CD8-positive, alpha-beta memory T cell (primary cell): ENCODE measurements at regions not wholly inside any gene's neighbourhood (a gene's known extent, or its start where the extent isn't known, plus 50 kb on each side); places are given as distances from the start of the nearest gene placed in this dataset.

Experiments used
- CTCF ChIA-PET: fragments of 350-600 bp; sonication (Branson Sonifier 250); formaldehyde crosslinking; loops from one replicate; lab custom pipeline; 2021; ENCODE audit warnings: antibody characterized with exemption; lab: Charles Lee
- POLR2A ChIA-PET: fragments of 350-600 bp; sonication (Branson Sonifier 250); formaldehyde crosslinking; loops from one replicate; lab custom pipeline; 2021; ENCODE audit warnings: antibody characterized with exemption; lab: Charles Lee
- DNase-seq, 5 donors: peaks; one replicate each; pipeline versions ENCODE4 v3.0.0 to v3.0.0-alpha.2; 2020 to 2022; ENCODE audit warnings: mixed read lengths in 1 of 5
- H3K27ac ChIP-seq: one replicate; pipeline ENCODE4 v1.7.0; 2013; ENCODE audit warnings: low read depth, mild to moderate bottlenecking, low read length, moderate library complexity
- H3K27me3 ChIP-seq: 2 replicates; pipeline ENCODE4 v1.7.0; 2013; ENCODE audit warnings: low read length, mild to moderate bottlenecking; ENCODE audit not compliant: insufficient read depth, poor library complexity, severe bottlenecking
- H3K36me3 ChIP-seq: 2 replicates; pipeline ENCODE4 v1.7.0; 2013; ENCODE audit warnings: mild to moderate bottlenecking, low read length, moderate library complexity; ENCODE audit not compliant: insufficient read depth
- H3K4me1 ChIP-seq: 2 replicates; pipeline ENCODE4 v1.7.0; 2013; ENCODE audit warnings: mild to moderate bottlenecking, low read length, moderate library complexity; ENCODE audit not compliant: insufficient read depth
- H3K4me3 ChIP-seq: 2 replicates; pipeline ENCODE4 v1.7.0; 2013; ENCODE audit warnings: mild to moderate bottlenecking, low read length
- H3K9me3 ChIP-seq: 2 replicates; pipeline ENCODE4 v1.7.0; 2013; ENCODE audit warnings: mild to moderate bottlenecking, low read length
- H3K27ac Mint-ChIP-seq, 8 donors: one replicate each; pipeline ENCODE4 v1.8.0; 2020 to 2021; ENCODE audit warnings: mixed read lengths in 8 of 8, mild to moderate bottlenecking in 6 of 8, inconsistent platforms in 3 of 8, moderate library complexity in 3 of 8
- H3K27me3 Mint-ChIP-seq, 2 donors: one replicate each; pipeline ENCODE4 v1.8.0; 2020 to 2021; ENCODE audit warnings: mixed read lengths in 2 of 2, mild to moderate bottlenecking in 1 of 2, moderate library complexity in 1 of 2
- H3K36me3 Mint-ChIP-seq, 3 donors: one replicate each; pipeline ENCODE4 v1.8.0; 2020 to 2021; ENCODE audit warnings: mixed read lengths in 3 of 3, inconsistent platforms in 1 of 3, mild to moderate bottlenecking in 1 of 3
- H3K4me1 Mint-ChIP-seq, 3 donors: one replicate each; pipeline ENCODE4 v1.8.0; 2020 to 2021; ENCODE audit warnings: mixed read lengths in 3 of 3, inconsistent platforms in 1 of 3, mild to moderate bottlenecking in 1 of 3
- H3K4me3 Mint-ChIP-seq, 7 donors: one replicate each; pipeline ENCODE4 v1.8.0; 2020 to 2021; ENCODE audit warnings: mixed read lengths in 7 of 7, mild to moderate bottlenecking in 6 of 7, moderate library complexity in 4 of 7, inconsistent platforms in 2 of 7
- H3K9me3 Mint-ChIP-seq, 5 donors: one replicate each; pipeline ENCODE4 v1.8.0; 2020 to 2022; ENCODE audit warnings: mixed read lengths in 5 of 5, mild to moderate bottlenecking in 3 of 5, moderate library complexity in 2 of 5, inconsistent platforms in 1 of 5

- no peak overlapping the region for H3K27ac ChIP-seq
- no peak overlapping the region for H3K4me3 ChIP-seq
- no peaks in the 10 kb centered on the region for H3K36me3 Mint-ChIP-seq
- H3K4me3 Mint-ChIP-seq, result no peak overlapping the region
- H3K9me3 ChIP-seq, result no peaks in the 10 kb centered on the region
- H3K4me1 Mint-ChIP-seq, result no peaks in the 10 kb centered on the region
- H3K4me1 ChIP-seq, result no peaks in the 10 kb centered on the region
- H3K27me3 Mint-ChIP-seq, result peaks cover 12 to 40% of the 10 kb centered on the region in 2 donors
- CTCF ChIA-PET, result no interaction called here
- no peaks in the 10 kb centered on the region for H3K36me3 ChIP-seq
- DNase-seq, result no peak
- peaks cover 0 to 4% (median 0%) of the 10 kb centered on the region in 5 donors for H3K9me3 Mint-ChIP-seq
- H3K27ac Mint-ChIP-seq, result no peak overlapping the region
- POLR2A ChIA-PET, result no interaction called here
- H3K27me3 ChIP-seq, result no peaks in the 10 kb centered on the region
Measured at GRCh38 chr14:76641541-76641940, 119.7 kb upstream of the VASH1 start.

- Histone ChIP-seq H3K36me3 (no peaks in the 10 kb centered on the region), H3K27me3 (no peaks in the 10 kb centered on the region), H3K27ac (no peak overlapping the region), H3K9me3 (no peaks in the 10 kb centered on the region), H3K4me1 (no peaks in the 10 kb centered on the region), H3K4me3 (no peak overlapping the region)
- no peak for DNase-seq
- ChIA-PET CTCF (no interaction called here), POLR2A (no interaction called here)
- Mint-ChIP-seq H3K4me3 (no peak overlapping the region), H3K27ac (peak overlapping the region in 1 of 8 donors; percentile 33), H3K27me3 (peaks cover 13 to 32% of the 10 kb centered on the region in 2 donors), H3K36me3 (no peaks in the 10 kb centered on the region), H3K4me1 (no peaks in the 10 kb centered on the region), H3K9me3 (no peaks in the 10 kb centered on the region)
Measured at GRCh38 chr14:76643887-76644286, 117.4 kb upstream of the VASH1 start.

DNA sequence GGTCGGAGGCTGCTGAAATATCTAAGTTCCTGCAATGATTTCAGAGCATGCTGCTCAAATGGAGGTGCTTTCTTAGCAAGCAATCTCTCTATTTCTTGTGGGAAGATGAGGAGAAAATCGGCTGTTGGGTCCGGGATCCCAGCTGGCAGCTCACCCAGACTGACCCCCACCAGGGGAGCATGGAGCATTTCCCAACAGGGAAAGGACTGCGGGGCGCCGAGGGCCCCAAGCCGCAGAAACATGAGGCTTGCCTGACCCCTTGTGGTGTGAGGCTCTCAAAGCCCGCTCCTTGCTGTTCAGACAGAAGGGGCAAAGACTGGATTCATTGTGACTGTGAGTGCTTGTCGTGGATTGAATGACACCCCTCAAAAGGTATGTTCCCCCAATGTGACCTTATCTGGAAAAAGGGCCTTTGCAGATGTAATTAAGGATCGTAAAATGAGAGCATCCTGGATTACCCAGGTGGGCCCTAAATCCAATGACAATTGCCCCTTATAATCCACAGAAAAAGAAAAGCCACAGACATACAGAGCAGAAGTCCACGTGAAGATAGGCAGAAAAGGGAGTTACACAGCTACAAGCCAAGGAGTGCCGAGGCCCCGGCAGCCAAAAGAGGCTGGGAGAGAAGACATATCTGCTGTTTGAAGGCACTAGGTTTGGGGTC, 116.3 kb upstream of the VASH1 start:
- CTCF ChIA-PET, result interaction anchor here (1.4 kb wide), 1 partner anchor 594 kb away, joined by 4 read pairs; no protein-coding TSS in a partner anchor
- H3K4me1 Mint-ChIP-seq, result no peaks in the 10 kb centered on the region
- no peaks in the 10 kb centered on the region for H3K9me3 Mint-ChIP-seq
- POLR2A ChIA-PET, result no interaction called here
- Histone ChIP-seq H3K4me1 (no peaks in the 10 kb centered on the region), H3K27ac (no peak overlapping the region), H3K36me3 (no peaks in the 10 kb centered on the region), H3K4me3 (no peak overlapping the region), H3K27me3 (no peaks in the 10 kb centered on the region), H3K9me3 (no peaks in the 10 kb centered on the region)
- H3K36me3 Mint-ChIP-seq, result no peaks in the 10 kb centered on the region
- H3K27me3 Mint-ChIP-seq, result peaks cover 13 to 28% of the 10 kb centered on the region in 2 donors
- no peak for DNase-seq
- no peak overlapping the region for H3K4me3 Mint-ChIP-seq
- H3K27ac Mint-ChIP-seq, result no peak overlapping the region

- Mint-ChIP-seq H3K27ac (no peak overlapping the region), H3K36me3 (no peaks in the 10 kb centered on the region), H3K4me3 (no peak overlapping the region), H3K27me3 (peaks cover 10% of the 10 kb centered on the region in 2 donors), H3K4me1 (no peaks in the 10 kb centered on the region), H3K9me3 (no peaks in the 10 kb centered on the region)
- Histone ChIP-seq H3K4me1 (no peaks in the 10 kb centered on the region), H3K4me3 (no peak overlapping the region), H3K36me3 (no peaks in the 10 kb centered on the region), H3K27me3 (no peaks in the 10 kb centered on the region), H3K27ac (no peak overlapping the region), H3K9me3 (no peaks in the 10 kb centered on the region)
- ChIA-PET POLR2A (no interaction called here), CTCF (interaction anchor here (0.6 to 1.4 kb wide), 2 partner anchors 597 to 604 kb away, joined by 3 to 5 read pairs; no protein-coding TSS in a partner anchor)
- DNase-seq, result peak in 1 of 5 donors; percentile 2
Measured at GRCh38 chr14:76647697-76648298, 113.5 kb upstream of the VASH1 start.

GRCh38 chr14:76651410-76652055, 109.7 kb upstream of the VASH1 start:
- Mint-ChIP-seq H3K9me3 (no peaks in the 10 kb centered on the region), H3K4me3 (no peak overlapping the region), H3K27me3 (peaks cover 13 to 17% of the 10 kb centered on the region in 2 donors), H3K27ac (no peak overlapping the region), H3K4me1 (no peaks in the 10 kb centered on the region), H3K36me3 (no peaks in the 10 kb centered on the region)
- Histone ChIP-seq H3K9me3 (no peaks in the 10 kb centered on the region), H3K36me3 (no peaks in the 10 kb centered on the region), H3K27ac (no peak overlapping the region), H3K4me1 (no peaks in the 10 kb centered on the region), H3K4me3 (no peak overlapping the region), H3K27me3 (no peaks in the 10 kb centered on the region)
- DNase-seq, result no peak
- POLR2A ChIA-PET, result no interaction called here
- CTCF ChIA-PET, result no interaction called here

- Histone ChIP-seq H3K9me3 (no peaks in the 10 kb centered on the region), H3K27me3 (no peaks in the 10 kb centered on the region), H3K4me1 (no peaks in the 10 kb centered on the region), H3K4me3 (no peak overlapping the region), H3K27ac (no peak overlapping the region), H3K36me3 (no peaks in the 10 kb centered on the region)
- H3K27ac Mint-ChIP-seq, result no peak overlapping the region
- no peak overlapping the region for H3K4me3 Mint-ChIP-seq
- no peaks in the 10 kb centered on the region for H3K4me1 Mint-ChIP-seq
- H3K9me3 Mint-ChIP-seq, result peaks cover 0 to 3% (median 2%) of the 10 kb centered on the region in 5 donors
- POLR2A ChIA-PET, result no interaction called here
- CTCF ChIA-PET, result interaction anchor here (1.0 kb wide), 1 partner anchor 56 kb away, joined by 3 read pairs; no protein-coding TSS in a partner anchor
- peaks cover 17 to 21% of the 10 kb centered on the region in 2 donors for H3K27me3 Mint-ChIP-seq
- no peaks in the 10 kb centered on the region for H3K36me3 Mint-ChIP-seq
- no peak for DNase-seq
Measured at GRCh38 chr14:76653875-76654572, 107.2 kb upstream of the VASH1 start.

DNA sequence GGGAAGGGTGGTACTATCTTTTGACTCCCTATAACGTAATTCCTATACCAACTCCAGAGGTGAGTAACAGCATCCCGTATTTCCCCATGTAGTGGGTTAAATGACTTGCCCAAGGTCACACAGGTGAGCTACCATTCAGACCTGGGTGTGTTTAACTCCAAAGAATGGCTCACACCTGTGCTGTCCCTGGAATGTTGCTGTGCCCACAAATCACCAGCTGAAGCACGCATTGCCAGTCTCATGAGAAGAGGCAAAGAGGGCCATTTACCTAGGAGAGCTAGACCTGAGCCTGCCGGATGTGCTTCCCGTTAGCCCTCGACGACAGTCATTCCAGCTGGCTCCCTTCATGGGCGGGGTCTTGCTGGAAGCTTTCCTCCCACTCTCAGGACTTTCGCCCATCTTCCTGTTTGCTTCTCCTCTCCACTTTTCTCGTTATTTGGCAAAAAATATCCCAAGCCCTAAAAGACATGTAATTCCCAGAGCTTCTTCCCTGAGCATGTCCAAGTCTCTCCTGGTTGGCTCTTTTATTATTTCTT, 106.6 kb upstream of the VASH1 start:
- no peak overlapping the region for H3K4me3 ChIP-seq
- no peak overlapping the region for H3K27ac ChIP-seq
- H3K36me3 ChIP-seq, result no peaks in the 10 kb centered on the region
- Mint-ChIP-seq H3K4me3 (no peak overlapping the region), H3K9me3 (peaks cover 0 to 6% (median 2%) of the 10 kb centered on the region in 5 donors), H3K27ac (no peak overlapping the region), H3K4me1 (no peaks in the 10 kb centered on the region), H3K27me3 (peaks cover 17 to 24% of the 10 kb centered on the region in 2 donors), H3K36me3 (no peaks in the 10 kb centered on the region)
- no peaks in the 10 kb centered on the region for H3K9me3 ChIP-seq
- no peaks in the 10 kb centered on the region for H3K4me1 ChIP-seq
- POLR2A ChIA-PET, result no interaction called here
- H3K27me3 ChIP-seq, result no peaks in the 10 kb centered on the region
- CTCF ChIA-PET, result no interaction called here
- DNase-seq, result no peak
